Caco-2 (cell line): ENCODE measurements at regions not wholly inside any gene's neighbourhood (a gene's known extent, or its start where the extent isn't known, plus 50 kb on each side); places are given as distances from the start of the nearest gene placed in this dataset.

Experiments used
- BruUV-seq: library from RNA; stranded (reverse); fragments of 400-500 nt; replicated peaks from 2 replicates; lab custom pipeline; 2021; lab: Mats Ljungman, UMichigan
- CTCF ChIA-PET: fragments of 300-600 bp; sonication (Branson Sonifier 250); formaldehyde crosslinking; loops from one replicate; lab custom pipeline; 2022; ENCODE audit warnings: antibody characterized with exemption; lab: Charles Lee
- POLR2A ChIA-PET: fragments of 300-600 bp; sonication (Branson Sonifier 250); formaldehyde crosslinking; loops from one replicate; lab custom pipeline; 2022; ENCODE audit warnings: antibody characterized with exemption; lab: Charles Lee
- DNase-seq, 2 experiments: peaks; one replicate each; pipeline versions ENCODE4 v3.0.0 to v3.0.0-alpha.2; 2020 to 2022
- H3K27me3 ChIP-seq: replicated peaks from 2 replicates; pipeline ENCODE4 v1.6.0; 2011; ENCODE audit warnings: low read length; ENCODE audit not compliant: control insufficient read depth, insufficient read depth
- H3K36me3 ChIP-seq: 2 replicates; pipeline ENCODE4 v1.5.1; 2011; ENCODE audit warnings: low read length; ENCODE audit not compliant: control insufficient read depth, insufficient read depth
- H3K4me1 ChIP-seq: fragments of 250-450 bp; sonication (Bioruptor Pico); 2 replicates; pipeline ENCODE4 v1.5.1; 2020; ENCODE audit warnings: mild to moderate bottlenecking
- H3K4me3 ChIP-seq: 2 replicates; pipeline ENCODE4 v1.5.1; 2011; ENCODE audit warnings: low read depth, mild to moderate bottlenecking, control low read depth, low read length
- H3K9me3 ChIP-seq: fragments of 250-450 bp; sonication (Bioruptor Pico); 2 replicates; pipeline ENCODE4 v1.5.1; 2020; ENCODE audit warnings: mild to moderate bottlenecking, moderate library complexity
- H3K27ac Mint-ChIP-seq: one replicate; pipeline ENCODE4 v1.8.0; 2022; ENCODE audit warnings: mixed read lengths; ENCODE audit not compliant: unreplicated experiment
- H3K27me3 Mint-ChIP-seq: one replicate; pipeline ENCODE4 v1.8.0; 2022; ENCODE audit warnings: mixed read lengths; ENCODE audit not compliant: insufficient read depth, unreplicated experiment
- H3K36me3 Mint-ChIP-seq: one replicate; pipeline ENCODE4 v1.8.0; 2022; ENCODE audit warnings: mild to moderate bottlenecking, mixed read lengths; ENCODE audit not compliant: insufficient read depth, unreplicated experiment
- H3K4me1 Mint-ChIP-seq: one replicate; pipeline ENCODE4 v1.8.0; 2022; ENCODE audit warnings: low read depth, mixed read lengths; ENCODE audit not compliant: unreplicated experiment
- H3K4me3 Mint-ChIP-seq: one replicate; pipeline ENCODE4 v1.8.0; 2022; ENCODE audit warnings: mild to moderate bottlenecking, moderate library complexity, mixed read lengths; ENCODE audit not compliant: unreplicated experiment
- H3K9me3 Mint-ChIP-seq: one replicate; pipeline ENCODE4 v1.8.0; 2022; ENCODE audit warnings: mixed read lengths; ENCODE audit not compliant: unreplicated experiment
- intact Hi-C: fragments of 100-400 bp; cut with micrococcal nuclease; formaldehyde crosslinking; loops from one replicate; pipeline ENCODE4 v1.10.0; 2022; ENCODE audit not compliant: unreplicated experiment
- TF ChIP-seq, protein P1 (sequence below), 2 experiments: fragments of 200-600 bp in 1 of 2; IDR thresholded peaks; 1 replicate in 1 of 2; 2 replicates in 1 of 2; pipeline versions ENCODE4 v1.5.1 to v1.8.0; 2011 to 2022; ENCODE audit warnings: antibody characterized with exemption in 1 of 2, control low read depth in 1 of 2, inconsistent platforms in 1 of 2, low read depth in 1 of 2, low read length in 1 of 2, mild to moderate bottlenecking in 1 of 2, moderate library complexity in 1 of 2; ENCODE audit not compliant: insufficient read depth in 1 of 2, severe bottlenecking in 1 of 2, unreplicated experiment in 1 of 2

DNA sequence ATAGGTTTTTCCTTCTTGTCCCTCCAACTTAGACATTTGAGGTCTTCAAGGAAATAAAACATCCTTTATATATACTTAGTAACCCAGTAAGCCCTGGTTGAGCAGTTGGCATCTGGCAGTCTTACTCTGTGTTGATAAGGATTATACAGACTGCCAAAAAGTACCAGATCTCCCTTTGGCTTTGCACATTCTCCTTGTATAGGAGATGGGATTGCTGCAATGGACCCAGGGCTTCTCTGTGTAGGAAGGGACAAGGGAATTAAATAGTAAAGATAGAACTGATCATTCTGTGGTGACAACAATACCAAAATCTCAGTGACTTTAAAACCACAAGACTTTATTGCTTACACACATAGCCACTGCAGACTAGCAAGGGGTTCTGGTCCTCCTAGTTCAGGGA lies 180.1 kb upstream of the CCDC196 start:
- H3K4me3 ChIP-seq, result no peak overlapping the region
- TF ChIP-seq, protein P1, sequence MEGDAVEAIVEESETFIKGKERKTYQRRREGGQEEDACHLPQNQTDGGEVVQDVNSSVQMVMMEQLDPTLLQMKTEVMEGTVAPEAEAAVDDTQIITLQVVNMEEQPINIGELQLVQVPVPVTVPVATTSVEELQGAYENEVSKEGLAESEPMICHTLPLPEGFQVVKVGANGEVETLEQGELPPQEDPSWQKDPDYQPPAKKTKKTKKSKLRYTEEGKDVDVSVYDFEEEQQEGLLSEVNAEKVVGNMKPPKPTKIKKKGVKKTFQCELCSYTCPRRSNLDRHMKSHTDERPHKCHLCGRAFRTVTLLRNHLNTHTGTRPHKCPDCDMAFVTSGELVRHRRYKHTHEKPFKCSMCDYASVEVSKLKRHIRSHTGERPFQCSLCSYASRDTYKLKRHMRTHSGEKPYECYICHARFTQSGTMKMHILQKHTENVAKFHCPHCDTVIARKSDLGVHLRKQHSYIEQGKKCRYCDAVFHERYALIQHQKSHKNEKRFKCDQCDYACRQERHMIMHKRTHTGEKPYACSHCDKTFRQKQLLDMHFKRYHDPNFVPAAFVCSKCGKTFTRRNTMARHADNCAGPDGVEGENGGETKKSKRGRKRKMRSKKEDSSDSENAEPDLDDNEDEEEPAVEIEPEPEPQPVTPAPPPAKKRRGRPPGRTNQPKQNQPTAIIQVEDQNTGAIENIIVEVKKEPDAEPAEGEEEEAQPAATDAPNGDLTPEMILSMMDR (IDR thresholded peaks at IDR 0.05; ENCODE audit: insufficient read depth in 1 of 2, low read depth in 1 of 2, low read length in 1 of 2, severe bottlenecking in 1 of 2, unreplicated experiment in 1 of 2), result no peak
- BruUV-seq, result no TSS peak
- H3K27me3 ChIP-seq, result no peaks in the 10 kb centered on the region
- intact Hi-C loops, result no loop called here
- H3K9me3 ChIP-seq, result peaks cover 3% of the 10 kb centered on the region; the same call in 1 of the 2 replicates
- H3K4me1 Mint-ChIP-seq, result no peaks in the 10 kb centered on the region
- DNase-seq, result no peak
- ChIA-PET CTCF (no interaction called here), POLR2A (no interaction called here)
- H3K36me3 ChIP-seq, result no peaks in the 10 kb centered on the region
- H3K4me3 Mint-ChIP-seq, result no peak overlapping the region
- H3K36me3 Mint-ChIP-seq, result no peaks in the 10 kb centered on the region
- H3K27ac Mint-ChIP-seq, result no peak overlapping the region
- no peaks in the 10 kb centered on the region for H3K27me3 Mint-ChIP-seq
- H3K4me1 ChIP-seq, result no peaks in the 10 kb centered on the region
- no peaks in the 10 kb centered on the region for H3K9me3 Mint-ChIP-seq

DNA sequence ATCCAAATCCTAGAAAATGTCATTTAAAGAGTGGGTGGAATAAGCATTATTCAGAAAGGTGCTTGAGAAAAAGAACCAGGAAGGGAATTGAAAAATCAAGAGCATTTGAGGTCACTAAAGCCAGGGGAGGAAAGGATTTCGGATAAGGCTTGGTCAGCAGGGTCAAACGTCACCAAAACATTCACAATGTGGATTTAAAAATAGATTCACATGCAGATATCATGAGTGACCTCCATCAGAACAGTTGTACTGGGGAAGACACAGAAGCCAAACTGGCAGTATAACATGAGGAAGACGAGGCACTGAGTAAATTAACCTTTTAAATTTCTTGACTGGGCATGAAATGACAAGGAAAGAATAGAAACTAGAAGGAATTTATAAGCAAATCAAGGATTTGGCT lies 175.1 kb upstream of the CCDC196 start:
- no peaks in the 10 kb centered on the region for H3K9me3 ChIP-seq
- no peaks in the 10 kb centered on the region for H3K36me3 ChIP-seq
- no peaks in the 10 kb centered on the region for H3K27me3 ChIP-seq
- ChIA-PET POLR2A (no interaction called here), CTCF (no interaction called here)
- H3K9me3 Mint-ChIP-seq, result no peaks in the 10 kb centered on the region
- DNase-seq, result no peak
- TF ChIP-seq, protein P1 (IDR thresholded peaks at IDR 0.05; ENCODE audit: insufficient read depth in 1 of 2, low read depth in 1 of 2, low read length in 1 of 2, severe bottlenecking in 1 of 2, unreplicated experiment in 1 of 2), result no peak
- H3K27me3 Mint-ChIP-seq, result no peaks in the 10 kb centered on the region
- BruUV-seq, result no TSS peak
- H3K4me1 Mint-ChIP-seq, result no peaks in the 10 kb centered on the region
- intact Hi-C loops, result no loop called here
- H3K4me3 ChIP-seq, result no peak overlapping the region
- H3K27ac Mint-ChIP-seq, result no peak overlapping the region
- H3K4me1 ChIP-seq, result no peaks in the 10 kb centered on the region
- no peaks in the 10 kb centered on the region for H3K36me3 Mint-ChIP-seq
- no peak overlapping the region for H3K4me3 Mint-ChIP-seq

DNA sequence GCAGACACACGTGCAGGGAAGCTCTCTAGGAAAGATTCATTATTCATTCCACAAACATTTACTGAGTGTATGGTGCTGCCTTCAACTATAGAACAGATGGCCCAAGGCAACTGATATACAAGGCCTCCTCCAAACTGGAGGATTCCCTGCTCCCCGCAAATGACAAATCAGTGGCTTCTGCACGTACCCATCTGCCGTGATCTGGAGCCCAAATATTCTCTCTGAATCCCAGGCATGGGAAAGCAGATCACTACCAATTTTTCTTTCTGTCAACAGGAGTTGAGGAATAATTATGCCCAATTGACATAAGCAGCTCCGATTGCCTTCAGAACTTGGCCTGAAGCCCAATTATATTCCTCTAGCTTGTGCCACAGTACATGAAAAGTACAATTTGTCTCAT lies 174.2 kb upstream of the CCDC196 start:
- intact Hi-C loops, result no loop called here
- Mint-ChIP-seq H3K9me3 (peaks cover 2% of the 10 kb centered on the region), H3K27ac (no peak overlapping the region), H3K36me3 (no peaks in the 10 kb centered on the region), H3K4me3 (no peak overlapping the region), H3K27me3 (no peaks in the 10 kb centered on the region), H3K4me1 (no peaks in the 10 kb centered on the region)
- BruUV-seq, result no TSS peak
- H3K27me3 ChIP-seq, result no peaks in the 10 kb centered on the region
- CTCF ChIA-PET, result no interaction called here
- TF ChIP-seq, protein P1 (IDR thresholded peaks at IDR 0.05; ENCODE audit: insufficient read depth in 1 of 2, low read depth in 1 of 2, low read length in 1 of 2, severe bottlenecking in 1 of 2, unreplicated experiment in 1 of 2), result no peak
- no peaks in the 10 kb centered on the region for H3K9me3 ChIP-seq
- no peaks in the 10 kb centered on the region for H3K36me3 ChIP-seq
- H3K4me1 ChIP-seq, result no peaks in the 10 kb centered on the region
- no peak for DNase-seq
- H3K4me3 ChIP-seq, result no peak overlapping the region
- POLR2A ChIA-PET, result no interaction called here
